ENCODE measurements at regions not wholly inside any gene's neighbourhood (a gene's known extent, or its start where the extent isn't known, plus 50 kb on each side); places are given as distances from the start of the nearest gene placed in this dataset.

GRCh38 chr5:17898766-17899165 lies 264.5 kb downstream of the TAF11L14 start:
- TF ChIP-seq, protein P1, sequence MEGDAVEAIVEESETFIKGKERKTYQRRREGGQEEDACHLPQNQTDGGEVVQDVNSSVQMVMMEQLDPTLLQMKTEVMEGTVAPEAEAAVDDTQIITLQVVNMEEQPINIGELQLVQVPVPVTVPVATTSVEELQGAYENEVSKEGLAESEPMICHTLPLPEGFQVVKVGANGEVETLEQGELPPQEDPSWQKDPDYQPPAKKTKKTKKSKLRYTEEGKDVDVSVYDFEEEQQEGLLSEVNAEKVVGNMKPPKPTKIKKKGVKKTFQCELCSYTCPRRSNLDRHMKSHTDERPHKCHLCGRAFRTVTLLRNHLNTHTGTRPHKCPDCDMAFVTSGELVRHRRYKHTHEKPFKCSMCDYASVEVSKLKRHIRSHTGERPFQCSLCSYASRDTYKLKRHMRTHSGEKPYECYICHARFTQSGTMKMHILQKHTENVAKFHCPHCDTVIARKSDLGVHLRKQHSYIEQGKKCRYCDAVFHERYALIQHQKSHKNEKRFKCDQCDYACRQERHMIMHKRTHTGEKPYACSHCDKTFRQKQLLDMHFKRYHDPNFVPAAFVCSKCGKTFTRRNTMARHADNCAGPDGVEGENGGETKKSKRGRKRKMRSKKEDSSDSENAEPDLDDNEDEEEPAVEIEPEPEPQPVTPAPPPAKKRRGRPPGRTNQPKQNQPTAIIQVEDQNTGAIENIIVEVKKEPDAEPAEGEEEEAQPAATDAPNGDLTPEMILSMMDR (IDR thresholded peaks at IDR 0.05) = no peak
- TF ChIP-seq POLR2A (IDR thresholded peaks at IDR 0.05) (no peak), POLR2AphosphoS5 (IDR thresholded peaks at IDR 0.05) (no peak), EP300 (IDR thresholded peaks at IDR 0.05) (no peak)
